H1 (cell line): ENCODE measurements at regions not wholly inside any gene's neighbourhood (a gene's known extent, or its start where the extent isn't known, plus 50 kb on each side); places are given as distances from the start of the nearest gene placed in this dataset.

Source experiments
- CTCF ChIA-PET: fragments of 300-600 bp; sonication (Branson Sonifier 250); formaldehyde crosslinking; loops from one replicate; lab custom pipeline; 2021; ENCODE audit not compliant: partially characterized antibody; lab: Charles Lee
- POLR2A ChIA-PET: fragments of 300-600 bp; sonication (Branson Sonifier 250); formaldehyde crosslinking; loops from one replicate; lab custom pipeline; 2021; ENCODE audit warnings: inconsistent platforms; ENCODE audit not compliant: partially characterized antibody; lab: Charles Lee
- DNase-seq, 2 experiments: peaks; one replicate each; pipeline versions ENCODE4 v3.0.0 to v3.0.0-alpha.2; 2010 to 2022; ENCODE audit warnings: low spot score in 2 of 2, low read depth in 1 of 2, mixed read lengths in 1 of 2
- FAIRE-seq: peaks from 2 replicates; lab custom pipeline; 2011; peaks lifted over from hg19 to GRCh38; lab: Jason Lieb, UNC
- H2AFZ ChIP-seq: 2 replicates; pipeline ENCODE4 v1.8.1; 2012; ENCODE audit warnings: low read length, inconsistent platforms
- H2AK5ac ChIP-seq: 2 replicates; pipeline ENCODE4 v1.6.1; 2013; ENCODE audit warnings: low read depth, low read length
- H2BK120ac ChIP-seq: replicated peaks from 2 replicates; pipeline ENCODE3; 2013; ENCODE audit warnings: low read depth, low read length, inconsistent platforms
- H2BK12ac ChIP-seq: 2 replicates; pipeline ENCODE4 v1.6.1; 2013; ENCODE audit warnings: low read depth, low read length
- H2BK15ac ChIP-seq: 2 replicates; pipeline ENCODE4 v1.6.1; 2013; ENCODE audit warnings: low read length
- H2BK20ac ChIP-seq: 2 replicates; pipeline ENCODE4 v1.6.1; 2013; ENCODE audit warnings: low read length
- H2BK5ac ChIP-seq: 2 replicates; pipeline ENCODE4 v1.6.1; 2013; ENCODE audit warnings: low read depth, low read length
- H3K14ac ChIP-seq: 2 replicates; pipeline ENCODE4 v1.6.1; 2013; ENCODE audit warnings: inconsistent platforms; ENCODE audit not compliant: insufficient read length
- H3K18ac ChIP-seq: 2 replicates; pipeline ENCODE4 v1.6.1; 2013; ENCODE audit warnings: low read length; ENCODE audit errors: extremely low read depth
- H3K23ac ChIP-seq: 2 replicates; pipeline ENCODE4 v1.6.1; 2013; ENCODE audit warnings: inconsistent platforms; ENCODE audit not compliant: insufficient read length
- H3K23me2 ChIP-seq: 2 replicates; pipeline ENCODE4 v1.6.1; 2013; ENCODE audit warnings: low read depth, low read length
- H3K27ac ChIP-seq: 2 replicates; pipeline ENCODE4 v1.6.1; 2011; ENCODE audit warnings: low read depth, low read length, inconsistent platforms
- H3K27me3 ChIP-seq, 4 experiments: replicated peaks in 1 of 4; 1 replicate in 1 of 4; 2 replicates in 3 of 4; pipeline versions ENCODE4 v1.6.1 to v1.8.1; 2011 to 2013; ENCODE audit warnings: low read length in 3 of 4, mild to moderate bottlenecking in 3 of 4, inconsistent platforms in 2 of 4, mixed read lengths in 2 of 4, moderate library complexity in 1 of 4; ENCODE audit not compliant: control insufficient read depth in 3 of 4, insufficient read depth in 3 of 4; ENCODE audit errors: extremely low read depth in 1 of 4
- H3K36me3 ChIP-seq, 4 experiments: 2 replicates each; pipeline versions ENCODE4 v1.6.1 to v1.8.1; 2011 to 2013; ENCODE audit warnings: mild to moderate bottlenecking in 4 of 4, low read length in 3 of 4, moderate library complexity in 2 of 4, control low read depth in 1 of 4, inconsistent platforms in 1 of 4; ENCODE audit not compliant: insufficient read depth in 4 of 4, control insufficient read depth in 2 of 4
- H3K4ac ChIP-seq: replicated peaks from 2 replicates; pipeline ENCODE3; 2013; ENCODE audit warnings: low read length, low read depth, mixed read lengths, inconsistent platforms; ENCODE audit not compliant: insufficient read length
- H3K4me1 ChIP-seq, 4 experiments: replicated peaks in 1 of 4; 1 replicate in 1 of 4; 2 replicates in 3 of 4; pipeline versions ENCODE4 v1.6.1 to v1.8.1; 2011 to 2013; ENCODE audit warnings: low read length in 3 of 4, inconsistent platforms in 2 of 4, mixed read lengths in 1 of 4; ENCODE audit not compliant: insufficient read depth in 4 of 4, control insufficient read depth in 3 of 4
- H3K4me2 ChIP-seq, 2 experiments: 2 replicates each; pipeline versions ENCODE4 v1.6.1 to v1.8.1; 2011 to 2013; ENCODE audit warnings: low read depth in 2 of 2, low read length in 2 of 2, control low read depth in 1 of 2, inconsistent platforms in 1 of 2, mild to moderate bottlenecking in 1 of 2; ENCODE audit not compliant: insufficient read depth in 1 of 2
- H3K4me3 ChIP-seq, 4 experiments: fragments of 200-600, 300-600 bp in 1 of 4; sonication (generic), shearing (Covaris generic), sonication (Bioruptor Twin) in 1 of 4; 2 replicates each; pipeline versions ENCODE4 v1.5.1 to v1.8.1; 2011 to 2016; ENCODE audit warnings: low read length in 4 of 4, low read depth in 3 of 4, control low read depth in 2 of 4, inconsistent platforms in 2 of 4, mild to moderate bottlenecking in 2 of 4, mixed read lengths in 1 of 4, moderate library complexity in 1 of 4; ENCODE audit not compliant: insufficient read depth in 2 of 4; ENCODE audit errors: extremely low read depth in 1 of 4
- H3K56ac ChIP-seq: replicated peaks from 2 replicates; pipeline ENCODE3; 2013; ENCODE audit warnings: low read depth, mild to moderate bottlenecking, mixed read lengths, low read length, inconsistent platforms; ENCODE audit not compliant: insufficient read length
- H3K79me1 ChIP-seq: 2 replicates; pipeline ENCODE4 v1.6.1; 2013; ENCODE audit warnings: low read depth, low read length, control low read depth
- H3K79me2 ChIP-seq, 2 experiments: 2 replicates each; pipeline versions ENCODE4 v1.6.1 to v1.8.1; 2012 to 2013; ENCODE audit warnings: low read length in 2 of 2, mild to moderate bottlenecking in 2 of 2, inconsistent platforms in 1 of 2; ENCODE audit not compliant: insufficient read depth in 2 of 2, control insufficient read depth in 1 of 2
- H3K9ac ChIP-seq, 4 experiments: replicated peaks in 1 of 4; 1 replicate in 1 of 4; 2 replicates in 3 of 4; pipeline versions ENCODE4 v1.6.1 to v1.8.1; 2011 to 2013; ENCODE audit warnings: low read depth in 3 of 4, low read length in 3 of 4, control low read depth in 2 of 4, mild to moderate bottlenecking in 2 of 4, moderate library complexity in 2 of 4, inconsistent platforms in 1 of 4; ENCODE audit errors: extremely low read depth in 1 of 4
- H3K9me3 ChIP-seq, 2 experiments: 2 replicates each; pipeline versions ENCODE4 v1.6.1 to v1.8.1; 2012 to 2013; ENCODE audit warnings: mild to moderate bottlenecking in 2 of 2, moderate library complexity in 2 of 2, control low read depth in 1 of 2, inconsistent platforms in 1 of 2, low read depth in 1 of 2, low read length in 1 of 2, mixed read lengths in 1 of 2; ENCODE audit not compliant: insufficient read depth in 2 of 2
- H4K20me1 ChIP-seq, 2 experiments: replicated peaks in 1 of 2; 2 replicates each; pipeline versions ENCODE3 to v1.8.1; 2011 to 2013; ENCODE audit warnings: inconsistent platforms in 2 of 2, low read length in 2 of 2, mild to moderate bottlenecking in 1 of 2; ENCODE audit not compliant: insufficient read depth in 2 of 2, control insufficient read depth in 1 of 2
- H4K5ac ChIP-seq: 2 replicates; pipeline ENCODE4 v1.6.1; 2013; ENCODE audit warnings: low read length, low read depth, mixed read lengths, inconsistent platforms; ENCODE audit not compliant: insufficient read length
- H4K8ac ChIP-seq: 2 replicates; pipeline ENCODE4 v1.8.0; 2013; ENCODE audit warnings: mild to moderate bottlenecking, moderate library complexity, low read length, inconsistent platforms; ENCODE audit not compliant: insufficient read depth; ENCODE audit errors: extremely low read depth
- H4K91ac ChIP-seq: replicated peaks from 2 replicates; pipeline ENCODE3; 2013; ENCODE audit warnings: low read length, mixed read lengths, inconsistent platforms; ENCODE audit not compliant: insufficient read length
- BRCA1 ChIP-seq: IDR thresholded peaks from 2 replicates; pipeline ENCODE4 v1.6.1; 2012; ENCODE audit warnings: low read depth, low read length, improper control_type of control experiment
- RBBP5 ChIP-seq: IDR thresholded peaks from 2 replicates; pipeline ENCODE4 v1.7.1; 2012; ENCODE audit warnings: low read depth, mild to moderate bottlenecking, inconsistent platforms, low read length, moderate library complexity, borderline replicate concordance
- RNF2 ChIP-seq: fragments of 200-900, 300-1000 bp; sonication (generic); IDR thresholded peaks from 2 replicates; pipeline ENCODE4 v1.7.1; 2016; ENCODE audit warnings: borderline replicate concordance, low read depth, mild to moderate bottlenecking, antibody characterized with exemption, low read length; ENCODE audit not compliant: poor library complexity, severe bottlenecking; ENCODE audit errors: missing control alignments
- SP1 ChIP-seq: IDR thresholded peaks from 2 replicates; pipeline ENCODE4 v1.6.1; 2011; ENCODE audit warnings: low read depth, low read length
- TEAD4 ChIP-seq: IDR thresholded peaks from 2 replicates; pipeline ENCODE4 v1.6.1; 2012; ENCODE audit warnings: low read depth, low read length, inconsistent platforms, mixed read lengths
- WGBS, 2 experiments: shearing (Covaris generic) in 1 of 2; methylation state at CpG; one replicate each; pipeline versions ENCODE4 v1.1.6 to v1.1.7; 2013 to 2015; ENCODE audit warnings: low lambda C conversion rate in 2 of 2, mixed read lengths in 2 of 2, inconsistent platforms in 1 of 2, low coverage in 1 of 2, missing lambda C conversion rate in 1 of 2; ENCODE audit not compliant: insufficient replicate concordance in 2 of 2, insufficient coverage in 1 of 2, insufficient read length in 1 of 2; ENCODE audit errors: extremely low coverage in 1 of 2, missing lambda C conversion rate in 1 of 2; 5-methylcytosine and 5-hydroxymethylcytosine counted together

DNA sequence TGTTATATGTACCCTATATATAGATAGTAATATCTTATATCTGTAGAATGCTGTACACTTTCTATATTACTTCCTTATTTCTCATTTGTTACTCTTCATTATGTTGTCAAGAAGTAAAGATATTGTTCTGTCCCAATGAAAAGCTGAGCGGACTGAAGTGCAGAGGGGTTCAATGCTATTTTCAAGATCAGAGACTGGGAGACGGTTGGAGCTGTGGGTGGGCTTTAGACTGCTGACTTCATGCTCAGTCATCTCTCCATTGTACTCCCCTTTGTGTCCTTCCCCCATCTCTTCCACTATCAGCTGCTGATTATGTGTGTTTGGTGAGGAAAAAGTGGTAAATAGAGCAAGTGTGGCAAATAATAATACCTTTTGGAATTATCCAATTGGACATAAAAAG, 532.3 kb upstream of the ZNF608 start:
- no peaks in the 10 kb centered on the region for H3K9me3 ChIP-seq
- no peak overlapping the region for H3K4me3 ChIP-seq
- H3K23me2 ChIP-seq = no peaks in the 10 kb centered on the region
- H3K23ac ChIP-seq = no peak overlapping the region
- no peak overlapping the region for H3K4me2 ChIP-seq
- H3K56ac ChIP-seq = no peak overlapping the region
- H3K4ac ChIP-seq = no peak overlapping the region
- H3K9ac ChIP-seq = no peak overlapping the region
- POLR2A ChIA-PET = no interaction called here
- no peak for FAIRE-seq
- H4K8ac ChIP-seq = no peak overlapping the region
- H4K91ac ChIP-seq = no peak overlapping the region
- no peak overlapping the region for H2BK20ac ChIP-seq
- no peak for DNase-seq
- no peak overlapping the region for H3K18ac ChIP-seq
- no peak overlapping the region for H2BK12ac ChIP-seq
- H2AK5ac ChIP-seq = no peak overlapping the region
- H3K36me3 ChIP-seq = no peaks in the 10 kb centered on the region
- H2BK15ac ChIP-seq = no peak overlapping the region
- H3K79me1 ChIP-seq = no peaks in the 10 kb centered on the region
- H3K79me2 ChIP-seq = no peaks in the 10 kb centered on the region
- H2BK120ac ChIP-seq = no peak overlapping the region
- H2AFZ ChIP-seq = no peak overlapping the region
- 97% methylated on average over 2 of the region's 2 CpGs; no CpG with 5 or more reads in 1 of the 2 experiments for WGBS, 2 experiments
- no peak overlapping the region for H2BK5ac ChIP-seq
- H3K4me1 ChIP-seq = peaks cover 0 to 3% (median 0%) of the 10 kb centered on the region in 4 experiments; a peak in 1 of 7 replicates
- TF ChIP-seq SP1 (no peak), BRCA1 (no peak), RBBP5 (no peak), RNF2 (no peak), TEAD4 (no peak)
- H3K27me3 ChIP-seq = no peaks in the 10 kb centered on the region
- no peak overlapping the region for H4K5ac ChIP-seq
- H4K20me1 ChIP-seq = no peaks in the 10 kb centered on the region
- H3K14ac ChIP-seq = no peak overlapping the region
- CTCF ChIA-PET = no interaction called here
- H3K27ac ChIP-seq = no peak overlapping the region
